ENCODE measurements at regions not wholly inside any gene's neighbourhood (a gene's known extent, or its start where the extent isn't known, plus 50 kb on each side); places are given as distances from the start of the nearest gene placed in this dataset.
"Not testable (repeated sequence)": the region's sequence is repeated elsewhere in the genome, so short reads cannot be mapped to it uniquely, and the experiment has no call there.

GRCh38 chr16:21525029-21525895 lies 74.1 kb upstream of the METTL9 start:
- DNase-seq (ENCODE audit: low read depth, low spot score); H3K79me2 ChIP-seq (ENCODE audit: control insufficient read depth, insufficient read depth, low read length); POLR2A ChIA-PET; H3K36me3 ChIP-seq (ENCODE audit: control insufficient read depth in 2 of 2, insufficient read depth in 2 of 2, low read length in 1 of 2); H3K9ac ChIP-seq (ENCODE audit: control insufficient read depth, insufficient read depth, low read length); intact Hi-C loops (cut with micrococcal nuclease; ENCODE audit: unreplicated experiment); RAD21 ChIA-PET (ENCODE audit: unreplicated experiment); H3K4me3 ChIP-seq; H3K9me3 ChIP-seq (replicated peaks; ENCODE audit: control insufficient read depth, insufficient read depth, low read length); CTCF ChIA-PET; H3K4me1 ChIP-seq (ENCODE audit: control insufficient read depth, insufficient read depth, low read length); BruUV-seq (replicated peaks); H3K27me3 ChIP-seq (replicated peaks in 1 of 2; ENCODE audit: control insufficient read depth in 2 of 2, insufficient read depth in 2 of 2, low read length in 1 of 2); H4K20me1 ChIP-seq (ENCODE audit: control insufficient read depth, insufficient read depth); ATAC-seq; H3K27ac ChIP-seq (ENCODE audit: control insufficient read depth, insufficient read depth); in situ Hi-C loops (cut with MboI); H3K4me2 ChIP-seq (ENCODE audit: control insufficient read depth, insufficient read depth); FAIRE-seq; H2AFZ ChIP-seq (ENCODE audit: control insufficient read depth, low read depth, low read length): not testable (repeated sequence)
- TF ChIP-seq FOXK2 (IDR thresholded peaks at IDR 0.05) (peak; percentile 23; the same call in 1 of the 2 replicates), LARP7 (IDR thresholded peaks at IDR 0.05) (0 out of 2 replicates have a peak, but pooled peaks have one; percentile 27)
- TF ChIP-seq, protein P1, sequence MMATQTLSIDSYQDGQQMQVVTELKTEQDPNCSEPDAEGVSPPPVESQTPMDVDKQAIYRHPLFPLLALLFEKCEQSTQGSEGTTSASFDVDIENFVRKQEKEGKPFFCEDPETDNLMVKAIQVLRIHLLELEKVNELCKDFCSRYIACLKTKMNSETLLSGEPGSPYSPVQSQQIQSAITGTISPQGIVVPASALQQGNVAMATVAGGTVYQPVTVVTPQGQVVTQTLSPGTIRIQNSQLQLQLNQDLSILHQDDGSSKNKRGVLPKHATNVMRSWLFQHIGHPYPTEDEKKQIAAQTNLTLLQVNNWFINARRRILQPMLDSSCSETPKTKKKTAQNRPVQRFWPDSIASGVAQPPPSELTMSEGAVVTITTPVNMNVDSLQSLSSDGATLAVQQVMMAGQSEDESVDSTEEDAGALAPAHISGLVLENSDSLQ (IDR thresholded peaks at IDR 0.05), result peak; percentile 40; the same call in 1 of the 2 replicates
- 70% methylated on average over 14 of the region's 14 CpGs for WGBS (ENCODE audit: insufficient coverage, insufficient replicate concordance, low lambda C conversion rate, missing lambda C conversion rate)
- SMC1A ChIA-PET (ENCODE audit: uncharacterized antibody, unreplicated experiment), result interaction anchor here (1.1 kb wide), 1 partner anchor 28 kb away, joined by 3 read pairs; no protein-coding TSS in a partner anchor

Data from GM12878 (cell line).